Endothelial cell of umbilical vein (primary cell): ENCODE measurements at regions not wholly inside any gene's neighbourhood (a gene's known extent, or its start where the extent isn't known, plus 50 kb on each side); places are given as distances from the start of the nearest gene placed in this dataset.

ENCODE experiments used
- BruUV-seq: library from RNA; stranded (reverse); fragments of 400-500 nt; replicated peaks from 2 replicates; lab custom pipeline; 2021; lab: Mats Ljungman, UMichigan
- CTCF ChIA-PET: fragments of 300-600, 350-600 bp; sonication (Branson Sonifier 250); formaldehyde crosslinking; loops from one replicate; lab custom pipeline; 2021; ENCODE audit warnings: antibody characterized with exemption, inconsistent platforms; lab: Charles Lee
- POLR2A ChIA-PET: fragments of 300-600, 350-600 bp; sonication (Branson Sonifier 250); formaldehyde crosslinking; loops from one replicate; lab custom pipeline; 2021; ENCODE audit warnings: antibody characterized with exemption, inconsistent platforms; lab: Charles Lee
- DNase-seq: peaks from one replicate; pipeline ENCODE4 v3.0.0-alpha.2; 2011; ENCODE audit warnings: low read depth, low spot score
- FAIRE-seq: peaks from 2 replicates; lab custom pipeline; 2011; peaks lifted over from hg19 to GRCh38; lab: Jason Lieb, UNC
- H2AFZ ChIP-seq: 2 replicates; pipeline ENCODE4 v1.6.0; 2012; ENCODE audit warnings: low read depth, low read length, control low read depth, inconsistent platforms
- H3K27ac ChIP-seq: 2 replicates; pipeline ENCODE4 v1.5.1; 2011; ENCODE audit warnings: low read depth, mild to moderate bottlenecking, control low read depth, low read length, moderate library complexity; ENCODE audit not compliant: insufficient read depth
- H3K27me3 ChIP-seq, 2 experiments: 2 replicates each; pipeline versions ENCODE4 v1.6.0 to v1.6.1; 2011; ENCODE audit warnings: low read length in 2 of 2, mixed read lengths in 1 of 2; ENCODE audit not compliant: control insufficient read depth in 2 of 2, insufficient read depth in 2 of 2
- H3K36me3 ChIP-seq, 2 experiments: 2 replicates in 1 of 2; 3 replicates in 1 of 2; pipeline ENCODE4 v1.5.1; 2011; ENCODE audit warnings: low read length in 2 of 2, mild to moderate bottlenecking in 1 of 2, moderate library complexity in 1 of 2; ENCODE audit not compliant: control insufficient read depth in 2 of 2, insufficient read depth in 2 of 2; ENCODE audit errors: extremely low read depth in 1 of 2
- H3K4me1 ChIP-seq: 3 replicates; pipeline ENCODE4 v1.5.1; 2011; ENCODE audit warnings: mild to moderate bottlenecking, low read length; ENCODE audit not compliant: control insufficient read depth, insufficient read depth; ENCODE audit errors: extremely low read depth
- H3K4me2 ChIP-seq: 2 replicates; pipeline ENCODE4 v1.6.1; 2011; ENCODE audit warnings: low read length, control low read depth, mixed read lengths; ENCODE audit not compliant: insufficient read depth
- H3K4me3 ChIP-seq, 3 experiments: fragments of 200-600 bp in 1 of 3; sonication (generic), shearing (Covaris generic) in 1 of 3; replicated peaks in 1 of 3; 2 replicates each; pipeline ENCODE4 v1.5.1; 2011 to 2016; ENCODE audit warnings: control low read depth in 3 of 3, low read length in 3 of 3, mild to moderate bottlenecking in 2 of 3, inconsistent platforms in 1 of 3, low read depth in 1 of 3, moderate library complexity in 1 of 3; ENCODE audit not compliant: insufficient read depth in 1 of 3
- H3K79me2 ChIP-seq: 2 replicates; pipeline ENCODE4 v1.6.0; 2012; ENCODE audit warnings: low read length, inconsistent platforms; ENCODE audit not compliant: control insufficient read depth, insufficient read depth
- H3K9ac ChIP-seq: replicated peaks from 2 replicates; pipeline ENCODE3; 2011; ENCODE audit warnings: low read length, control low read depth; ENCODE audit not compliant: insufficient read depth; ENCODE audit errors: extremely low read depth
- H3K9me1 ChIP-seq: replicated peaks from 3 replicates; pipeline ENCODE4 v1.6.0; 2011; ENCODE audit warnings: mild to moderate bottlenecking, low read length; ENCODE audit not compliant: control insufficient read depth, insufficient read depth; ENCODE audit errors: extremely low read depth
- H3K9me3 ChIP-seq: replicated peaks from 2 replicates; pipeline ENCODE4 v1.5.1; 2012; ENCODE audit warnings: low read length, inconsistent platforms; ENCODE audit not compliant: control insufficient read depth, insufficient read depth
- H4K20me1 ChIP-seq: replicated peaks from 2 replicates; pipeline ENCODE3; 2011; ENCODE audit warnings: mild to moderate bottlenecking, low read length; ENCODE audit not compliant: control insufficient read depth, insufficient read depth; ENCODE audit errors: extremely low read depth
- CTCF ChIP-seq, 2 donors: IDR thresholded peaks; 1 replicate in 1 of 2; 2 replicates in 1 of 2; pipeline ENCODE4 v1.5.1; 2011; ENCODE audit warnings: low read length in 2 of 2, mild to moderate bottlenecking in 2 of 2, moderate library complexity in 2 of 2, control low read depth in 1 of 2, inconsistent platforms in 1 of 2, low read depth in 1 of 2; ENCODE audit not compliant: insufficient read depth in 1 of 2; ENCODE audit errors: extremely low read depth in 1 of 2
- EZH2 ChIP-seq: IDR thresholded peaks from 2 replicates; pipeline ENCODE4 v1.6.1; 2012; ENCODE audit warnings: borderline replicate concordance, low read depth, mild to moderate bottlenecking, moderate library complexity, low read length, inconsistent platforms; ENCODE audit not compliant: severe bottlenecking
- FOS ChIP-seq: IDR thresholded peaks from 2 replicates; pipeline ENCODE4 v1.6.1; 2011; ENCODE audit warnings: mild to moderate bottlenecking, low read length, moderate library complexity, borderline replicate concordance; ENCODE audit not compliant: insufficient read depth
- GATA2 ChIP-seq: IDR thresholded peaks from 2 replicates; pipeline ENCODE4 v1.7.0; 2011; ENCODE audit warnings: low read depth, mild to moderate bottlenecking, moderate library complexity, mixed read lengths, low read length; ENCODE audit not compliant: insufficient read length, insufficient read depth
- JUN ChIP-seq: IDR thresholded peaks from 2 replicates; pipeline ENCODE4 v1.6.1; 2011; ENCODE audit warnings: borderline replicate concordance, low read depth; ENCODE audit not compliant: insufficient read length, insufficient read depth
- MAX ChIP-seq: IDR thresholded peaks from 2 replicates; pipeline ENCODE4 v1.6.1; 2011; ENCODE audit not compliant: insufficient read depth, insufficient read length
- MYC ChIP-seq: IDR thresholded peaks from one replicate; pipeline ENCODE4 v1.6.1; 2011; ENCODE audit warnings: mild to moderate bottlenecking, low read depth, low read length
- POLR2A ChIP-seq: IDR thresholded peaks from 2 replicates; pipeline ENCODE4 v1.6.1; 2012; ENCODE audit warnings: low read depth, mild to moderate bottlenecking, control low read depth, low read length
- dilution Hi-C: fragments of 300-500 bp; cut with MboI; formaldehyde crosslinking; loops from one replicate; pipeline ENCODE4 v1.15.0; 2019; ENCODE audit warnings: low sequenced_read_pairs; ENCODE audit not compliant: extremely low pct_ligation_motif_present
- intact Hi-C: fragments of 100-400 bp; cut with micrococcal nuclease; formaldehyde crosslinking; loops from one replicate; pipeline ENCODE4 v1.10.0; 2022

GRCh38 chr18:11502368-11502767, 107.0 kb upstream of the SLC35G4 start:
- intact Hi-C loops, result no loop called here
- H2AFZ ChIP-seq, result no peak overlapping the region
- no peak for DNase-seq
- no TSS peak for BruUV-seq
- H3K4me1 ChIP-seq, result peaks cover 26% of the 10 kb centered on the region
- TF ChIP-seq CTCF (IDR thresholded peaks at IDR 0.05; ENCODE audit: extremely low read depth in 1 of 2, insufficient read depth in 1 of 2, low read depth in 1 of 2, low read length in 2 of 2) (no peak), POLR2A (no peak), GATA2 (no peak), MAX (no peak), JUN (no peak), MYC (no peak), FOS (no peak), EZH2 (no peak)
- H3K4me2 ChIP-seq, result no peak overlapping the region
- no peaks in the 10 kb centered on the region for H3K36me3 ChIP-seq
- no peak for FAIRE-seq
- H3K27ac ChIP-seq, result no peak overlapping the region
- H3K79me2 ChIP-seq, result no peaks in the 10 kb centered on the region
- no peaks in the 10 kb centered on the region for H3K9me3 ChIP-seq
- no peaks in the 10 kb centered on the region for H3K9me1 ChIP-seq
- ChIA-PET POLR2A (no interaction called here), CTCF (interaction anchor here (0.8 to 5.7 kb wide), 2 partner anchors 11 to 16 kb away, joined by 3 to 28 read pairs; no protein-coding TSS in a partner anchor)
- H3K9ac ChIP-seq, result no peak overlapping the region
- no peaks in the 10 kb centered on the region for H4K20me1 ChIP-seq
- no peaks in the 10 kb centered on the region for H3K27me3 ChIP-seq
- dilution Hi-C loops, result no loop called here
- no peak overlapping the region for H3K4me3 ChIP-seq
